Muscle of arm (tissue), 1 donor: ENCODE measurements at regions not wholly inside any gene's neighbourhood (a gene's known extent, or its start where the extent isn't known, plus 50 kb on each side); places are given as distances from the start of the nearest gene placed in this dataset.

Source experiments
- DNase-seq: peaks from one replicate; pipeline ENCODE4 v3.0.0-alpha.2; 2013

DNA sequence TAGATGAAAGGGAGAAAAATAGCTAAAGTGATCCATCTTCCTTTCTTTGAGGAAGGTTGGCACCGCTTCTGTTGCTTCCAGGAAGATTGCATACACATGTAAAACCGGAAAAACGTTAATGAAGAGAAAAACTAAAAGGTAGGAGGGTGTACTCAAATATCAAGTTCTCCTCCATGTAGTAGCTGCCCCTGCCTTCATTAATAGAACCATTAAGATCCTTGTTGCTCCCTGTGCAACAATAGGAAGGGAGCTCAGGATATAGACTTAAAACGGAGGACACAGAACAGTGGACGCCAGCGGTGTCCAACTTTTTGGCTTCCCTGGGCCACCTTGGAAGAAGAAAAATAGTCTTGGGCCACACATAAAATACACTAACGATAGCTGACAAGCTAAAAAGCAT, 118.9 kb downstream of the TMEM174 start:
- no peak for DNase-seq

DNA sequence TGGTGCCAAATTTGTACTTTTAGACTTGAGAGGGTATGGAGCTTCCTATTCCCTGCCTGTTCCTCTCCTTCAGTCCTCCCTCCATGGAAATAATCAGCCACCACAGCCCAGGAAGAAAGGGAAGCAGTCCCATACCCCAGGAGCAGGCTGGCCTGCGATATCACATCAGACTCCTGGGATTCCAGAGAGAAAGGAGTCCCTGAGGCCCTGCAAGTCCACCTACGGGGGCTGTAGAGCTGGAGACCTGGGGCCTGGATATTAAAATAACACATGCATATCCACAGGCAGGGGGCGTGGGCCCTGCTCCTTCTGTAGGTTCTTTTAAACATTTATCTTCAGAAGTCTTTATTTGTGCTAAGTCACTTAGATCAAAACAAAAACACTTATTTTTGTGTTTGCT, 117.2 kb downstream of the TMEM174 start:
- no peak for DNase-seq

DNA sequence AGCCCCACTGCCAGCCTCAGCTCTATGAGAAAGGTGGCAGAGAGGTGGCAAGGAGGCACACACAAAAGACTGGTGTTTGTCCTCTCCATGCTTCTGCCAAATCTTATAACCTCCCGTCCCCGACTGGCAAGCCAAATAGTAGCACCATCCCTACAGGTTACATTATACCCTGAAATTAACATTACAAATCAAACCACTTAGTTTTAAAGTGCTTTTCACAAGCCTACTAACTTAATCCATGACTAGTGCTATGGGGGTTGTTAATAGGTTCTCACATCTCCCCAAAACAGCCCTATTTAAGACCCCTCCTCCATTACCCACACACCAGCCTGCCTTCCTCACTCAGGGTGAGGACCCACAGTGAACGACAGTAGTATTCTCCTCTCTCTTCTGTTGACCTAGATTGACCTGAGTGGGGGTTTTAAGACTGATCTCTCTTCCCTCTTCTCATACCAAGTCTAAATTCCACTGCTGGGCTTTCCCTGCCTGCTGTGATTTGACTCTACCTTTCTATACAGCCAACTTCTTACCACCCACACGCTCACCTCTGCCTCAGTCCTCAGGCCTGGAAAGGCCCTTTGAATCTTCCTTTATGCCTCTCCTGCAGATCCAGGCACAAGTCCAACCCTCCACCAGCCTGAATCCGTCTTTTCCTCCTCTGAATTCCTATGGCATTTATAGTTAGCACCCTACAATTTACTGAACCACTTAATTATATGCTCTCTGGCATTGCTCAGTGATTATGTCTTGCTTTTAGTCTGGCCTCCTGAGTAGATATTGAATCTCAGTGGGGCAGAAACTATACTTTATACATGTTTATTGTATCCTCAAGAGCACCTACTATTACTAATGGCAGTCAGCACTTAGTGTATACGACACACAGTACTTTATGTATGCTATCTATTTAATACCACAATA, 116.1 kb downstream of the TMEM174 start:
- no peak for DNase-seq

DNA sequence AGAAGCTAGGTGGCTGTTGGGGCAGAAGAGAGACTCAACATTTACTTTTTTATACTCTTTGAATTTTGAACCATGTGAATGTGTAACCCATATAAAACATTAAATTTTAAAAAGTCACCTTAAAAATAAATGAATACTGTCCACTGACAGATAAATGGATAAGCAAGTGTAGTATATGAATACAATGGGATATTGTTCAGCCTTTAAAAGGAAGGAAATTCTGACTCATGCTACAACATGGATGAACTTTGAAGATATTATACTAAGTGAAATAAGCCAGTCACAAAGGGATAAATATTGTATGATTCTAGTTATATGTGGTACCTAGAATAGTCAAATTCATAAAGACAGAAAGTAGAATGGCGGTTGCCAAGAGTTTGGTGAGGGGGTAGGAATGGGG, 113.9 kb downstream of the TMEM174 start:
- no peak for DNase-seq

DNA sequence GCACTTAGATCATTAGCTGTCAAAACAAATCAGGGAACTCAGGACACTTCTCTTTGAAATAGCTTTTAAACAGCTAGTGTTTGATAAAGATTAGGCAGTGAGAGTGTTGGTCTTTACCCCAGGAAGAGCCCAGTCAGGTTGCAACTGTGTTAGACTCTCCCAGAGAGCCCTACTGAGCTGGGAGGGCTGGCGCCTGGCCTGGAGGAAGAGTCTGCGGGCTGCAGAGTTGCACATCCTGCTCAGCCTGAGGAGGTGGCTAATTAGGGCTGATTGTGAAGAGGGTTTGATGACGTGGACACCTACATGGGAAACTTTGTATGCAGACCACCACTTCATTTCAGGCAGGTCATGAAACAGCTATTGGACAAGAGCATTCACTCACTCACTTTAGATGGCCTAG, 112.0 kb downstream of the TMEM174 start:
- no peak for DNase-seq

DNA sequence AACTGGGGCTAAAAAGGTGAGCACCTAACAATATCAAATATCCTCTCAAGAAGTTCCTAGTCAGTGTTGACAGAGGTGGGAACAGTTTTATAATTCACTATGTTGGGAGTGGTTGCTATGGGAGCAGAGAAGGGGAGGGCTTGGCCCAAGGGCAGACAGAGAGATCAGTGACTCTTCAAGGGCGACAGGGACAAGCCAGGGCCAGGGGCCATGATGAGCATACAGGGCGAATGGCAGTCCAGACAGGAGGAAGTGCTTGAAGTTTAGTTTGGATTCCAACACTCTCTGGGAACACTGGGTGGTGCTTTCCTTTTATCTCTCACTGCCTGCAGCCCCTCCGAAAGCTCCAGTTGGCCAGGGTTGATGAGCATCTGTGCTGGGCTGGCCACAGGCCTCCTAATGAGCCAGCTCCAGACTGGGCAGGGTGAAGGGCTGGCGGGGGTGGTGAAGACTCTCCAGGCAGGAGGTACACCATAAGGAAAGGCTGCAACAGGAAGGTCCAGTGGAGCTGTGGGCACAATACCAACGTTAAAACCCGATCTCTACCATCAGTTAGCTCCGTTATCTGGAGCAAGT, 111.3 kb downstream of the TMEM174 start:
- DNase-seq: no peak

DNA sequence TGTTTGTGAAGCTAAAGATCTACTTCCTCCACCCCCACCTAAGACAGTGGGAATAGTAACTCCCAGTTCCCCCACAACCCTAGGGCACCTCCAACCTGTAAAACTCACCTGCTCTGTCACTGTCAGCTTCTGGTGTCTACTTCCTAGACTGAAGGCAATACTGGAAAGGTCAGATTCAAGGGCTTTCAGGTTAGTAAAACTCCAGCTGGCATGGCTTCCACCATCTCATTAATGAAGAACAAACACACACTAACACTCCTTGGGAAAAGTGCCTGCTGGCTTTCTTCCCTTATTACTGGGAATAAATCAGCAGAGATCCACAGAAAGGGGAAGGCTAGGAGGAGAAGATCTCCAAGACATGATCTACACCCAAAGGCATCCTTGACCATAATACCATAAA, 109.9 kb downstream of the TMEM174 start:
- no peak for DNase-seq

DNA sequence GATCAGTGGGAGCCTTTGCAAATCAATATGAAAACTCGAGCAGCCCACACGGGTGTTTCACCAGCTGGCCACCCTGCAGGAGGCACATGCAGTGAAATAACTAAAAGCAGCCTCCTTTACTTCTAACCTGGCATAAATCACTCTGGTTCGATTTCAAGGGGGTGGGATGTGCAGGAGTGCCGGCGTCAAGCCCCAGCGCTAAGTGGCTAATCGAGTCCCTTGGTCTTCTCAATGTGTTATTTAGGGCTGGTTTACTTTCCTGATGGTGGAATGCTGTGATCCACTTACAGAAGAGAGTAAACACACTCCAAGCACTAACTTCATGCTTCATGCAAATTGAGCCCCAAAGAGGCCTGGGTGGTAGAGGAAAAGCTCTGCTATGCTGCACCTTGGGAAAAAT, 109.4 kb downstream of the TMEM174 start:
- no peak for DNase-seq

DNA sequence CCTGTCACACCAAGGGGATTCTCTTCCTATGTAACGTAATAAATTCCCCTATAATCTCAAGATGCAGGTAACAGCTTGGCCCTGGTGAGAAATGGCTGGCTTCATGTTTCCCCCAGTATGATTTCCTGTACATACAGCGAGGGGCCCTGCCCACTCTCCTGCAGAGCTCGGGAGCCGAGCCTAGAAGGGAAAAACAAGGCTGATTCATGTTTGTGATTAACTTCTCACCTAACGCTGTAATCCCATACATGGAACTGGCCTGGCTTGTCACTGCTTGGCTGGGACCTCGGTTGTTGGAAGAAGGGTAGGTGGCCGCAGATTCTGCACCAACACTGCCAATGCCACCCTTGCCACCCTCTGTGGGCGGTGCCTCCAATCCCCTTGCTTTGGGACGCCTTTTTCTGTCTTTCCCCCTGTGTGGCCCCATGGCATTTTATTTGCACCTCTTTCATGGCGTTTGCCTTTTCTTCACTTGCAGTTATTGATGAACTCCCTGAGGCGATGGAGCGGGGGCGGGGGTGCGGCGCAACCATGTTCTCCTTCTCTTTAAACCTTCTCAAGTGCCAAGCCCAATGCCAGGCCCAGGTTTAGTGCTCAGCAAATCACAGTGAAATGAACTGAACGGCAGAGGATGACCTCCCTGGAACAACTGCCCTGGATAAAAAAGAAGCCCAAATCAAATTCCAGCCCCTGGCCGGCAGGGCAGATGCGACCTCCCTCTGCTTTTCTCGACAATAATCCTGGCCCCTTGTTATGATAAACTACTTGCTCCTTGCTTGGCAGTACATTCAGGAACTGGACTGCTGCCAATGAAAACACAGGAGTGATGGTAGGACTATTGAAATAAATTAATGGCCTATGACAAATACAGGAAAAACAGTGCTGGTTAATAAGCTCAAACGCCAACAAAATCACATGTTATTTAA, 108.1 kb downstream of the TMEM174 start:
- no peak for DNase-seq

DNA sequence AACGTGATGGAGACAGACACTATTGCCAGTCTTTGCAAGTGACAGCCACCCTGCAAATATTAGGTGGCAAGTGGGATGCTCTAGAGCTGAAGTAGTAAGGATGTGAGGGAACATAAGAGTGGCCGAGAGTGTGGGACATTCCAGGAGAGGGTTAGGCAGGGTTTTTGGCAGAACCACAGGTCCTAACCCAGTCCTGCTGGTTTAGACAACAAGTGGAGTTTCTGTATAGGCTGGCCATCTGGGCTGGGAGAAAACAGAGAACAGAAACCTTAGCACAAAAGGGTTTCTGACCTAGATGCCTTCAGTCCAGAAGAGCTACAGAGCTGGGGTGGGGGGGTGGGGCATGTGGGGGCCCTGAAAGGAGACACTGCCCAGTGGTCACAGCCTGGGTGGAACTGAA, 107.4 kb downstream of the TMEM174 start:
- no peak for DNase-seq

DNA sequence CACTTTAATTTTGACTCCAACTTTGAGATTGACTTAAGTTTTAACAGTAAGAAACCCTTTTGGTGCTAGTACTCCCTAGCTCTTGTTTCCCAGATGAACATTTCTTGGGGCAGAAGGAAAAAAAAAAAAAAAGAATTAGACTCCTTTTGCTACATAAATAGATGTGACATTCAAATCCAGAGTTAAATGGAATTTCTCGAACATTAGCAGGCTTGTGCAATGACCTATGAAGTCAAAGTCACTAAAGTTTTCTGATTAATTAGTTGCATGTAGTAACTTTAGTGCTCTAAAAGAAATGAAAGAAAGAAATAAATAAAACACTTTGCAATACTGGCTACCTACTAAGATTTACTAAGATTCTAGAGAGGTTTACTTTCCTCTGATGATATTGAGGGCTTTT, 106.8 kb downstream of the TMEM174 start:
- DNase-seq: no peak

DNA sequence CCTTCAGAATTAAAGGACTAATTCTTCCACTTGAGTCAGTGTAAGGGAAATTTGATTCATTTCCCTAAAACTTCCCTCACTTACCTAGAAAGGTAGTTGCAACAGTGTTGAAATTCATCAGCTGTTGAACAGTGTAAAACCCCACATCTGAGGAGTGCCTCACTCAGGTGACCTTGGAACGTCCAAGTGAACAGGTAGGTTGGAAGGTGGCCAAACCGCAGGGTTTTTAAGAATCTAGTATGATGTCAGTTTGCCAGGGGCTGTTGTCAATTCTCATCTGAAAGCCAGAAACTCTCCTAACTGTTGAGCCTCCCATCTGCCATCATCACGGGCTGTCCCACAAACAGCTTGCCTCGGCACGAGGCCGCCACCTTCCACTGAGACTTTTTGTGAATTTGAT, 105.7 kb downstream of the TMEM174 start:
- no peak for DNase-seq

DNA sequence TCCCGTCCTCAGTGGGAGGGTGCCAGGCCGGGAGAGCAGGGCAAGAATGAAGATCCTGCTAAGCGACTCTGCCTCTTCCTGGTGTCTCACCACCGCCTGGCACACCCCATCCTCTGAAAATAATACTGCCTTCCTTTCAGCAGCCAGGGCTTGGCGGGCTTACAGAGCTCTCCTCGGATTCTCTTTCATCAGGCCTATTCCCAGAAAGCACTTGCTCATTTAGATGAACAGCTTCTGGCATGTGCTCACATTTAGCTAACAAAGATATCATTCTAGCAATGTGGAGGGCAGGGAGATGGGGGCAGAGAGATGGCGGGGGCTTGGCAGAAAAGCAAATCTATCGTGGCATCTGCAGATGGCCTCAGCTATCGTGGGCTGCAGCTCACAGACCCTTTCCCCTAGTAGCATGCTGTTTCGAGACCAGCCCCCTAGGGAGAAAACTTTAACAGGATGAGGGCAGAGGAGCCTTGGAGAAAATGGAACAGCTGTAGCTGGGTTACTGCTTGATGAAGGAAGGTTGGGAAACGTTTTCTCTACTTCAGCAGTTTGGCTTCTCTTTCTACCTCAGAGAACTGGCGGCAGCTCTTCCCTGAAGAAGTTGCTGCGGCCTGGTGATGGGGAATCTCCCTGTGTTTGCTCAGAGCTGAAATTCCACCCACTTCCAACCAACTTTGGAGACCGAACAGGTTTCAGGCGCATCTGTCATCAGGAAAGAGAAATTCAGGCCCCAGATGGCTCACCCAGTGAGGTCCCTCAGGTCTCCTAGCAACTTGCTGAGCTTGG, 102.1 kb downstream of the TMEM174 start:
- DNase-seq: no peak

DNA sequence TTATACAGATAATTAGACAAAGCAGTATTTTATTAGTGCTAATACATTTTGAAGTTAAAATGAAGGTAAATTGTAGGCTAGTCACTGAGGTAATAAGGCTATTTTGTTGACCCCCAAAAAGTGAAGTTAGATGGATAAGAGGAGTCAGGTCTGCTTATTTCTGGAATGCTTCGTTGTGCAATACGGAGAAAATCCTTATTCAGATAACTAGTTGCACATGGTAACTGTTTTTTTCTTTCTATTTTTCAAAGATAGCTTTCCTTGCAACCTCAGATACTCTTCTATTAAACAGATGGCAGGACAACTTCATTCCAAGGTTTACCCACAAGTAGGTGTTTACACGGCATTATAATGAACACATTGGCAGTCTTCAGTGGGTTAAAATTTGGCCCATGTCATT, 101.1 kb downstream of the TMEM174 start:
- no peak for DNase-seq

DNA sequence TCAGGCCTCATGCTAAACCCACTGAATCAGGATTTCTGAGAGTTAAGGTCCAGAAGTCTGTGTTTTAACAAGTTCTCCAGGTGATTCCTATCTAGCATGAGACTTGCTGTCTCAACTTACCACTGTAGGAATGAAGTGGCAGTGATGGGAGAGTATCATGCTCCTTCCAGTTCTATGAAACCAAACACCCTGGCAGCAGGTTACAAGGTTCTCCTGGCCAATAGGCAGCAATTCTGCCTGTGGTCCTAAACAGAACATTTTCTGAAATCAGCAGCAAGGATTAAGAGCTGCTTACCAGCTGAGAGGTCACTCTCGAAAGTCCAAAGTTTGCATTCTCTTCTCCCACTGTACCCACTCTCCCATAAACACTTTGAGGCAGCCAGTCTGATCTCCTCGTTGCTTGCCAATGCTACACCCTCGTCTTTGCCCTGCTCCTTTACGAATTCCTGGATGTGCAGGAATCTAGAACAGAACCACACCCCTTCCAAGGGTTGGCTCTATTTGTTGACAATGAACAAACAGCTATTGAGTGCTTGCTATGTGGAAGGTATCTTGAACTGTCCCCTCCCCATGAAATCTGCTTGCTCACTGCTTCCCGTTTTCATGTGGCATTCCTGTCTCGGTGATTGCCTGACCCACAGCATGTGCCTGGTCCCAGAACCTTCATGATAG, 100.5 kb downstream of the TMEM174 start:
- DNase-seq: no peak

DNA sequence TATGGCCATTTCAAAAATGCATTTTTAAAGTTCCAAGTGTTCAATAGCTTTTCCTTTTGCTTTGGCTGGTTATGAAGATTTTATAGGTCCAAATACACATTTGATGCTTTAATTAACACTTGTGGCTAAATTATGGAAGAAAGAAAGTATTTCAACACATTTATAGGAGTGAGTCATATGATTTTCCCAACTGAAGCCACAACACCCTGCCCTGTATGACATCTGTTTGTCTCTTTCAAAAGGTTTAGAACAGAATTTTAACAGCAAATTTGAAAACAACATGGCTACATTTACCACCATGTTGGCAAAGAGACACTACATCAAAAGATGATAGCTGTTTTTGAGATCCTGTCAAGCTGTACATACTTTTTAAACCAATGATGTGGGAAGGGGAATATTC, 99.4 kb downstream of the TMEM174 start:
- DNase-seq: no peak

DNA sequence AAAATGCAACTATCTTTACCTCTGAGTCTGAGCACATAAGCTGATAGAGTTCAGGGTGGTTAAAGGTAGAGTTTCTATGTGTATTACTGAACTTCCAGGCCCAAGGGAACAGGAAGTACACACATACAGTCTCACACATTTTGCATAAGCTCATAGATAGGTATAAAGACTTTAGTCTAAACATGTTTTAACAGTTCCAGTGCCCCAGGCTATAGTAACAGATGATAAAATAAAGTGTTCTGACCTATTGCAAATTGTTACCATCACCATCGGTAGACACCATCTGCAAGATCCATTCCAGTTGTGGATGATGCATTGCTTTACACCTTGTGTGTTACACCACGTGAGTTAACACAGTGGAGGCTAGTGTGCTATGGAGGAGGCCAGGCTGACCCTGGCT, 95.8 kb downstream of the TMEM174 start:
- no peak for DNase-seq

DNA sequence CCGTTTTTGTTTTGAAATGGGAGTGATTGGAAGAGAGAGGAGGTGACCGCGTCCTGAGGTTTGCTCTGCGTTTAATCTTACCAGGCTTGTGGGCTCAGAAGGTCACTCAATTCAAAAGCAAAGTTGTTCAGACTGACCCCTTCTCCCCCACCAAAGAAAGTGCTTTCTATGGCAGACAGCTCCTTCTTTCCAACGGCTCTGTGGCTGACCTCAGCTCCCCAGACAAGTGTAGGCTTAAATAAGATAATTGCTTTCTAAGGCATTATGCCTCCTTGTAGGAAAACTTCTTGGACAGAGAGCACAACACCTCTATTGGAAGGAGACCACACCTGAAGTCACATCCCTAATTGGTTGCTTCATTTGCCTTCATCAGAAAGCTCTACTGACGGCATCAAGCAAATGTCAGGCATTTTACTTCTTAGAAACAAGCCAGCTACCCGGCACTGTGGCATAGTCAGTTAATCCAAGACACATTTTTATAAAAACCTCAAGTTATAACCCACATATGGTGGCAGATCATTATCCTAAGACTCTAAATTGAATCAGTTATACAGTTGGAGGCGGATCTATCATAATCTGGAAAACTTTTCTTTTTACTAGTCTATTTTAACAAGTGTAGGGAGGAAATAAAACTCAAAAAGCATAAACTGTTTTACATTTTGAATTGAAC, 94.9 kb downstream of the TMEM174 start:
- DNase-seq: no peak

DNA sequence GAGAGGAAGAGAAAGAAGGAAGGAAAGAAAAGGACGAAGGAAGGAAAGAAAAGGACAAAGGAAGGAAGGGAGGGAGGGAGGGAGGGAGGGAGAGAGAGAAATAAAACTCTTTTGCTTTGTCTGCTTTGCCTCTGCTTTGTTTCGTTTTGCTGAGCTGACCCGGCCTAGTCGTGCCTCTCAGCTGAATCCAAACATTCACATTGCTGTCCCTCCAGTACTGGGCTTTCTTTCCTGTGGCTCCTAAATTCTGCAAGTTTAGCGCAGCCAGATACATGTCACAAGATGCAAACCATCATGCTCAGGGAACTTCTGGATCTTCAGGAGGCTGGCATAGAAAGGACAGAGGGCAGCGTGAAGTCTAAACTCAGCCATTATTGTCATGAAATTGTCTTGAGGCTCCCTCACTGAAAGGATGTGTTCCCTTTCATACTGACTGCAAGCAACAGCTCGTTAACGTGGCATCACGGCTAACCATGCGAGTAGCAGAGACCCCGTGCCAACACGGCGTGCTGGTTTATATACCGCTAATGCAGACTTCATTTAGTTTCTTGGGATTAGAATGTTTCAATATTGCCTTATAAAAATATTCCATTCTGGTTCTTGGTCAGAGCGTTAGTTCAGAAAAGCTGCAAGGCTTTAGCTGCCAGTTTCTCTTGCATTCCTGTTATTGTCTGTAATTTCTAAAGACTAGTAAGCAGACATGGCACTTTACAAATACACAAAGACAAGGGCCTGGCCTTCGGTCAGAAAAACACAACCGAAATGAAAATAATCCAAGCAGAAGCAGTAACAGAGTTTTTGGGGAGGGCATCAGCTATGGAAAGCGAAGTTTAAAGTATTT, 94.2 kb downstream of the TMEM174 start:
- DNase-seq: no peak
